Ishikawa (cell line): ENCODE measurements at regions not wholly inside any gene's neighbourhood (a gene's known extent, or its start where the extent isn't known, plus 50 kb on each side); places are given as distances from the start of the nearest gene placed in this dataset.

Source experiments
- CEBPB ChIP-seq: IDR thresholded peaks from 2 replicates; pipeline ENCODE4 v1.6.1; 2012
- CREB1 ChIP-seq: IDR thresholded peaks from 2 replicates; pipeline ENCODE4 v1.6.1; 2012; ENCODE audit warnings: low read depth
- EGR1 ChIP-seq: IDR thresholded peaks from 2 replicates; pipeline ENCODE4 v1.6.1; 2012
- EP300 ChIP-seq: IDR thresholded peaks from 2 replicates; pipeline ENCODE4 v1.6.1; 2012; ENCODE audit warnings: borderline replicate concordance
- FOXM1 ChIP-seq: IDR thresholded peaks from 2 replicates; pipeline ENCODE4 v1.6.1; 2012; ENCODE audit warnings: low read depth, borderline replicate concordance
- MAX ChIP-seq: IDR thresholded peaks from 2 replicates; pipeline ENCODE4 v1.6.1; 2012
- NFIC ChIP-seq: IDR thresholded peaks from 2 replicates; pipeline ENCODE4 v1.6.1; 2012
- RAD21 ChIP-seq: IDR thresholded peaks from 2 replicates; pipeline ENCODE4 v1.6.1; 2012; ENCODE audit warnings: low read depth
- TAF1 ChIP-seq: IDR thresholded peaks from 2 replicates; pipeline ENCODE4 v1.6.1; 2012; ENCODE audit warnings: low read depth, mild to moderate bottlenecking
- TCF12 ChIP-seq: IDR thresholded peaks from 2 replicates; pipeline ENCODE4 v1.6.1; 2012; ENCODE audit warnings: low read depth
- TEAD4 ChIP-seq: IDR thresholded peaks from 2 replicates; pipeline ENCODE4 v1.6.1; 2012
- YY1 ChIP-seq: IDR thresholded peaks from 2 replicates; pipeline ENCODE4 v1.6.1; 2012; ENCODE audit warnings: low read depth
- ZBTB7A ChIP-seq: IDR thresholded peaks from 2 replicates; pipeline ENCODE4 v1.6.1; 2012; ENCODE audit warnings: low read depth
- TF ChIP-seq, protein P1 (sequence below): IDR thresholded peaks from 2 replicates; pipeline ENCODE4 v1.6.1; 2012; ENCODE audit warnings: low read depth, mild to moderate bottlenecking
- TF ChIP-seq, protein P2 (sequence below): IDR thresholded peaks from 2 replicates; pipeline ENCODE4 v1.6.1; 2012

DNA sequence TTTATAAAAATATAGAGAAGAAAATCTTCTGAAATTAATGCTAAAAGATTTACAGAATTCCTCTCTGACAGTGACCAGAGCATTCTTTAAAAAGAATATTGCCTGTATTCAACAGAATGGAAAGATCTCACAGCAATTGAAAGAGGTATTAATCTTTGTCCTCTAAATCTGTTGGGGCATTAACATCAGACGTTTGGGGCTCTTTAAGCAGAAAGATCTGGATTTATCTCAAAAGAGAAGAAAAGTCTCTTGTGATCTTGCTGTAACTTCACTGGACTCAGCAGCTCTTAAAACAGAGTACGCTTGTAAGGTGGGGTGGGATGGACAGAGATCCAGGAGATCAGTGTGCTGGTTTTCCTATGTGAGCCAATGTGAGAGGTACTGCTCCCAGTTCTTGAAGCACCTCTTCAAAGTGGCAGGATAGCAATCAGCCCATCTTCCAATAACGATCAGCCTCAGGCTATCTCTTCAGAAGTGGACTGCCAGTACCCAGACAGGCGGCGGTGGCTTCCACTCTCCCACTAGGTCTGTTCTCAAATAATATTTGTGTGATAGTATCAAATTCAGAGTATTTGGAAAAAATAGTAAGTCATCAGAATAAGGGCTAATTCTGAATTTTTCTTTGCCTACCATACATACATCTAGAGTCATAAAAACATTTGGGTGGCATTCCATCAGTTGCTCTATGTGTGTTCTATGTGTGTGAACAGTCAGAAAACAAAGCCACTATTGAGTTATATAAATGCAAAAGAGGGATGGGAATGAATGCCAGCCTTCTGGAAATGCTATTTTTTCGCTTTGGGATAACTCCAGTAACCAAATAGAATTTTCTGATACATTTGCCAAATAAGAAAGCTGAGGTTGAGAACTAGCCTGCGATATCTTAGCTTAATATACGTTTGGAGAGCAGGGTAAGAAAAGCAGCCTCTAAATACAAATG, 237.4 kb upstream of the RGS6 start:
- TF ChIP-seq ZBTB7A (no peak), MAX (no peak), EGR1 (no peak), RAD21 (no peak), TEAD4 (no peak), CEBPB (no peak), YY1 (no peak), EP300 (no peak), TCF12 (no peak), CREB1 (no peak), FOXM1 (no peak), NFIC (no peak)
- TF ChIP-seq, protein P1, sequence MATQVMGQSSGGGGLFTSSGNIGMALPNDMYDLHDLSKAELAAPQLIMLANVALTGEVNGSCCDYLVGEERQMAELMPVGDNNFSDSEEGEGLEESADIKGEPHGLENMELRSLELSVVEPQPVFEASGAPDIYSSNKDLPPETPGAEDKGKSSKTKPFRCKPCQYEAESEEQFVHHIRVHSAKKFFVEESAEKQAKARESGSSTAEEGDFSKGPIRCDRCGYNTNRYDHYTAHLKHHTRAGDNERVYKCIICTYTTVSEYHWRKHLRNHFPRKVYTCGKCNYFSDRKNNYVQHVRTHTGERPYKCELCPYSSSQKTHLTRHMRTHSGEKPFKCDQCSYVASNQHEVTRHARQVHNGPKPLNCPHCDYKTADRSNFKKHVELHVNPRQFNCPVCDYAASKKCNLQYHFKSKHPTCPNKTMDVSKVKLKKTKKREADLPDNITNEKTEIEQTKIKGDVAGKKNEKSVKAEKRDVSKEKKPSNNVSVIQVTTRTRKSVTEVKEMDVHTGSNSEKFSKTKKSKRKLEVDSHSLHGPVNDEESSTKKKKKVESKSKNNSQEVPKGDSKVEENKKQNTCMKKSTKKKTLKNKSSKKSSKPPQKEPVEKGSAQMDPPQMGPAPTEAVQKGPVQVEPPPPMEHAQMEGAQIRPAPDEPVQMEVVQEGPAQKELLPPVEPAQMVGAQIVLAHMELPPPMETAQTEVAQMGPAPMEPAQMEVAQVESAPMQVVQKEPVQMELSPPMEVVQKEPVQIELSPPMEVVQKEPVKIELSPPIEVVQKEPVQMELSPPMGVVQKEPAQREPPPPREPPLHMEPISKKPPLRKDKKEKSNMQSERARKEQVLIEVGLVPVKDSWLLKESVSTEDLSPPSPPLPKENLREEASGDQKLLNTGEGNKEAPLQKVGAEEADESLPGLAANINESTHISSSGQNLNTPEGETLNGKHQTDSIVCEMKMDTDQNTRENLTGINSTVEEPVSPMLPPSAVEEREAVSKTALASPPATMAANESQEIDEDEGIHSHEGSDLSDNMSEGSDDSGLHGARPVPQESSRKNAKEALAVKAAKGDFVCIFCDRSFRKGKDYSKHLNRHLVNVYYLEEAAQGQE = no peak
- TF ChIP-seq, protein P2, sequence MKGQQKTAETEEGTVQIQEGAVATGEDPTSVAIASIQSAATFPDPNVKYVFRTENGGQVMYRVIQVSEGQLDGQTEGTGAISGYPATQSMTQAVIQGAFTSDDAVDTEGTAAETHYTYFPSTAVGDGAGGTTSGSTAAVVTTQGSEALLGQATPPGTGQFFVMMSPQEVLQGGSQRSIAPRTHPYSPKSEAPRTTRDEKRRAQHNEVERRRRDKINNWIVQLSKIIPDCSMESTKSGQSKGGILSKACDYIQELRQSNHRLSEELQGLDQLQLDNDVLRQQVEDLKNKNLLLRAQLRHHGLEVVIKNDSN = no peak

DNA sequence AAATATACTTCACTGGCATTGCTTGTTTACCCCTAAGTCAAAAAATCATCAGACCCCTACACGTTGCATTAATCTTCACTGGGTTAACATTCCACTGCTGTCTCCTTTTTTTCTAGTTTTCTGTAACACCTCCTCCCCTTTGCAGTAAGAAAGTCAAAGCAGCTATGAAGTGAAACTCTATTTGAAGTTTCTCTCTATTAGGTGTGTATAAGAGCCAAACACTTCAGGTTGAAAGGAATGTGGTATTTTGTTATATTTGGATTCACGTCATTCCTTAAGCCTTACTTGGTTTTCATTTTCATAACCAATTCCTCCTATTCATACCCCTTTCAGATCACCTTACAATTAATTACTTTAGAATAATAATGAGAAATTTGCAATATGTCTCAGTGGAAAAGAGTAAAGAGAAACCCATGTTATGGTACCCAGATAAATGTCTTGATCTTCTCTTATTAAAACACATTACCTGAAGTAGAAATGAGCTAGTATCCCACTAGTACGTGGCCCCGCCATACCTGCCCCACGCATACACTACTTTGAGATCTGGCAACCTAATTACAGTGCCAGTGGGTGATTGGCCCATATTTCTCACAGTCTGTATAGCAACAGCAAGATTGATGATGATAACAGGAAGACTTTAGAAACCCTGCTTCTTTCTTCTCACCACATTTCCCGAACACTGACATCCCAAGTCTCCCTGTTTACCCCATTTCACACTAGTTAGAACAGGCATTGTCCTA, 236.4 kb upstream of the RGS6 start:
- TF ChIP-seq EP300 = no peak
- TF ChIP-seq NFIC = no peak
- no peak for TF ChIP-seq CEBPB
- TF ChIP-seq, protein P1 = no peak

GRCh38 chr14:71698027-71698426, 234.2 kb upstream of the RGS6 start:
- TF ChIP-seq TEAD4 = no peak
- TF ChIP-seq, protein P2 = no peak
- no peak for TF ChIP-seq EP300

DNA sequence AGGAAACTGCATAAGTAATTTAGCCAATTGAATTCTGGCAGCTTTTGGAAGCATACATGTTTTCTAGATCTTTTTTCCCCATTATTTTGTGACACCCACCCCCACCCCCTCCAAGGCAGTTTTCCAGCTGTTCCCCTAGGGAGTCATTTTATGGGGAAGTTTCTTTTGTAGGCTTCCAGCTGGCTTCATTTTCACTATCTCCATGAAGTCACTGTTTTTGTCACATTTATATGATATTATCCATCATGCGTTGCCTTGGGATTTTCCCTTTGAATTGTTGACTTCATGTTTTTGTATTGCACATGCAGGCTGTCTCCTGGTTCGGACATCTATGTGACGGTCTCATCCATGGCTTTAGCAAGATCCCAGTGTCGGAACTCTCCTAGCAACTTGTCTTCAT, 233.6 kb upstream of the RGS6 start:
- TF ChIP-seq TAF1 = no peak

- no peak for TF ChIP-seq TAF1
- no peak for TF ChIP-seq FOXM1
- TF ChIP-seq RAD21 = no peak
- no peak for TF ChIP-seq CEBPB
- TF ChIP-seq TEAD4 = no peak
- TF ChIP-seq NFIC = no peak
- no peak for TF ChIP-seq MAX
- TF ChIP-seq, protein P1 = no peak
- TF ChIP-seq TCF12 = no peak
- TF ChIP-seq EGR1 = no peak
These were observed 230.2 kb upstream of the RGS6 start for GRCh38 chr14:71701990-71702389.
